Suppressor macrophage treated with lipopolysaccharide for 1 hour (primary cell): ENCODE measurements at regions not wholly inside any gene's neighbourhood (a gene's known extent, or its start where the extent isn't known, plus 50 kb on each side); places are given as distances from the start of the nearest gene placed in this dataset.
"Not testable (repeated sequence)": the region's sequence is repeated elsewhere in the genome, so short reads cannot be mapped to it uniquely, and the experiment has no call there.

Experiments used
- DNase-seq, 3 donors: peaks; one replicate each; pipeline ENCODE4 v3.0.0-alpha.2; 2020 to 2022

DNA sequence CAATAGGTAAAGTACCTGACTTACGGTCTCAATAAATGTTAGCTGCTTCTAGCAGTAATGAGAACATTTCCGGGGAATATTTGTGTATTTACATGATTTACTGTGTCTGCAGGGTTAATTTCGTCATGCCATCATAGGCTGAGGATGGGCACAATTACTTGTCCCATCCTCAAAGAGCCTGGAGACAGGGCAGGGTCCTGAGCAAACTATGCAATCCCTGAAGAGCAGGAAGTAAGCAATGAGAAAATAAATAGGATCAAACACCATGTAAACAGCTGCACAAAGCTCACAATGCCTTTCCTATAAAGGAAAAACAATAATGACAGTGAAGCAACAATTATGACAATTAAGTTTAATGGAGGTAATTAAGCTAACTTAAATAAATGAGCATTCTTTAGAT is 114.6 kb upstream of the FOXQ1 start:
- DNase-seq: no peak

DNA sequence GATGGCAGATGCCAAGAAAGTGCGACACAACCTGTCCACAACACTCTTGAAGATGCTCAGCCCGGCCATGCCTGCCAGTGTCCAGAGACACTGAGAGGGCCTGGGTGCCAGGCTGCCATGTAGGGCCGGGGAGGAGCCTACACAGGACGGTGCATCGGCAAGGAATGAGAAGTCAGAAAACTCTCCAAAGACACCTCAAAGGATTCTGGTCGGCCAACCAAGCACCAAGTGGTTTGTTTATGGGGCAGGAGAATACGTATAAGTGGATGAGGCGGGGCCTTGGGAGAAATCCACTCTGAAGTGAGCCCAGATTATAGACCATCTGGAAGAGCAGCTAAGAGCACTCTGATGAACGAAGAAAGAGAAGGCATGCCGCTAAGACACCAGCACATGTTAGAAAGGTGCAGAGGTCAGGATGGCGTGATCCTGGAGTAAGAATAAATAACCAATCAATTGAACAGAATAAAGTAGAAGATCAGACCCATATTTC is 120.7 kb upstream of the FOXQ1 start:
- no peak for DNase-seq

DNA sequence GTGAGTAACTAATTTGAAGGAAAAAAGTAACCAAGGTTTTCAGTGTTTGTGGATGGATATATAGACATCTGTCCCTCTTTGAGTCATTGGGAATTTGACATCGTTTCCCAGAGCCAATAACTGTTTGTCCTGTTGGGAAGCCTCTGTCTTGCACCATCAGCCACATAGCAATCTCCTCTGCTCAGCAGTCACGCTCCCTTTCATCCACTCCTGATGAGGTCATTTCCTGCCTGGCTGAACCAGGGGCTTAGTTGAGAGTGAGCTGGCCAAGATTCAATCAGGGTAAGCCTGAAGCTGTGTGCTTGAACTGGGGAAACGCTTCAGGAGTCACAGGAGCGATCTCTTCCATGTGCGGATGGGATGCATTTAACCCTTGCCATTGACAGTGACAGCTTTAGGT is 121.5 kb upstream of the FOXQ1 start:
- no peak for DNase-seq

DNA sequence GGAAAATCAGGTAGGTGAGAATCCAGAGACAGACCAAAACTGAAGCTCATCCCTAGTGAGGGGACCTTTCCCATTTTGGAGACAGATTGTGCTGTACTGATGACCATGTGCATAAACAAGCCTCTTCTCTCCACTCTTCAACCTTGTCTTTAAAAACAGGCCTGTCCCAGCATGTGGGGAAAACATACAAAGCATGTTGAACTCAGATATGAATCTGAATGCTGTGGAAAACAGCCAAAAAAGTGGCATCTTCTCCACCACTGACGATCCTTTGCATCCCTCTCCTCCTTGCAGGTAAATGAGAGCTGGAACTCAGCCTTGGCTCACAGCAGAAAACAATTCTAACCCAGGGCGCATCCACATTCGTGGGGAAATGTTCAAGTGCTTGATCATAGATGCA is 123.7 kb upstream of the FOXQ1 start:
- no peak for DNase-seq

DNA sequence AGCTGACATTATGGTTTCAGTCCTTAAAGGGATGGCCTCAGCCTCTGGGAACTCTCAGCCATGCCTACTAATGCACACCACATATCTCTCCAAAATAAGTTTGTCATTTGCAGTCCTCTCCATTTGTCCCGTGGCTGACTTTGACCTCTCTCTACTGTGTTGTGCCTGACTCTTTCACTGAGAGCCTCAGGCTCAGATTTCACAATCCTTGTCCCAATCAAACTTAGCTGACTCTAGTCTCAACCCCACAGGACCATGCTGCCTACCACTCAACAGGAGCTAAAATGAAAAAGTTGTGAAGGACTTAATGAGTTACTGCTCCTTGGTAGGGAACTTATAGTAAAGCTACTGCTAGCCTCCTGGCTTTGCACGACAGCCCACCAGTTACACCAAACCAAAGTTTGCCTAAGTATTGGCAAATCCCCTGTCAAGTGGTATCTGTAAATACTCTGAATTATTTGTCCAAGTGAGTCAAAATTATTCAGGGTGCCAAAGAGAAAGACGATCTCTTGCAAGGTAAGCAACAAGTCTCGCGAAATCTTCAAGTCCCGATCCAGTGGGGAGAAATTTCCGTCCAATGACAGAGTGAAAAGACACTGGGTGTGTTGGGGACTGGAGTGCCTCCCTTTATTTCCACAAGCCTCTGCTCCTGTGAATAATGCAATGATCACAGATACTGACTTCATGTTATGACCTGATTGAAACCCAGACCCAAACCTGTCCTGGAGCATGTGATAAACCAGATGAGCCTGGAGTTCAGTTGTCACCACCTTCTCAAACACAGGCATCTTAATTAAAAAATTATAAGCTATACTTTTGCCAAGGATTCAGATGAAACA is 124.4 kb upstream of the FOXQ1 start:
- DNase-seq: no peak

DNA sequence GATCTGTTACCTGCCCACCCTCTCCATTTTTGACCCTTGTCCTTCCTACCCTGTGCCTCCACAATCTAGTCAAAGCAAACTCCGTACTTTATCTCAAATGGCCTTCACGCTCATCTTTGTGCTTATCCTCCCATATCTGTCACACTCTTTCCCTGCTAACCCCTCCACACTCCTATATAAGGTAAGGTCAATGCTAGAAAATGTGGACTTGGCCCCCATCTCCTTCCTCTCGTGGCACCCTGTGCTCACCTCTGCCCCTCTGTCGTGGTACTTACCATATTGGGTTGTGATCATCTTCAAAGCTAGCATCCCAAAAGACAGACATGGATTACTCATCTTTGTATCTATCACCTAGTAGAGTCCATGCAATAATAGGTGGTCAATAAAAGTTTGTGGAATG is 127.6 kb upstream of the FOXQ1 start:
- DNase-seq: no peak

DNA sequence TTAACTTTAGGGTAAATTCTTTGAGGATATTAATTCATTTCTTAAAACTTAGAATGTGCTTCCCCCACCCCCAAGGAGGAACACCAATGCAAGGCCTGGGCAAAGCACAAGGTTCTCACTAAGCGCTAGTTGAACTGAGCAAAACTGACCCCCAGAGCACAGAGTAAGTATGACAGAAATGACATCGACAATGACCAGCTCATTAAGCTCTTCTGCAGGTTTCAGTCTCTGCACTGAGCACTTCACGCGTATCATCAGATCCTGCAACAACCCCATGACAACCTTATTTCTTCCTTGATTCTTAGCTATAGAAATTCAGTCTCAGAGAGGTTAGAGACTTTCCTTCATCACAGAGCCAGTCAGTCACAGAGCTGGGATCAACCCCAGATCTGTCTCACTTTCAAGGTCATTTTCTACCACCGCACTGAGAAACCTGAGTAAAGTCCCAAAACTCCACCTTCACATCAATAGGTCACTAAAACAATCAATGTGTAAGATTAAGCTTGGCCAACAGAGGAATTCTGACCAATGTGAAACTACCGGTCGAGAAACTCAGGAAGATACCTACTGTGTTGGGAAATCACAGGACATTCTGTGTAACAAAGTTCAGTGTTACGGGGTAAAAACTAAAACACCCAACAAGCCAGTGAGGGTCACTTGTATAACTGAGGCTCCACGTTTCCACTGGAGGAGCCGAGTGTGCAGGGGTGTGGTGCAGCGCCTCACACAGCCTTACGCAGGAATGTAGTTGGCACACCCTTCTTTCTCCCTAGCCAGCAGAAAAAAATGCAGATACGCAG is 129.0 kb upstream of the FOXQ1 start:
- DNase-seq: no peak

DNA sequence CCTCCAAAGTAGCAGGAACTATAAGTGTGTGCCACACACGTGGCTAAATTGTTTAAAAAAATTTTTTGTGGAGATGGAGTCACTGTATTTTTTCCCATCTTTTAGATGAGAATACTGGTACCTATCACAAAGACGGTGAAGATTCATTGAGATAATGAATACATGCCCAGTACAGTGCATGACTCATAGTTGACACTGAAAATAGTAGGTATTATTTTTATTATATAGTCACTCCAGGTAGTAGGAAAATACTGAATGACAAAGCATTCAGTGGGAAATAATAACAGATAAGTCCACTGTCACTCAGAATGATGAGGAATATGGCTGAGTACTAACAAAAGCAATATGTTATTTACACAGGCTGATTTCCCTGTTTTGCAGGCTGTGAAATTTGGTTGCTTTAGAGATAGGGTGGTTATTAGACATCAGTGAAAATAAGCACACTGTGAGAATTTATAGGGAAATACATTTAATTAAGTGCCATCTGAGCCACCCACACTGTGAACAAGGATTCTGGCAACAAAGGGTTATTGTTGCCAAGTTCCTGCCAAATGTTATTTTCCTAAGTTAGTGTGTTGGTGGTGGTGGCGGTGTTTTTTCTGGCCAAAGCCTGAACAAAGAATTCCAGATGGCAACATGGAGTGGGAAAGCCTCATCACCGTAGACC is 129.8 kb upstream of the FOXQ1 start:
- no peak for DNase-seq

DNA sequence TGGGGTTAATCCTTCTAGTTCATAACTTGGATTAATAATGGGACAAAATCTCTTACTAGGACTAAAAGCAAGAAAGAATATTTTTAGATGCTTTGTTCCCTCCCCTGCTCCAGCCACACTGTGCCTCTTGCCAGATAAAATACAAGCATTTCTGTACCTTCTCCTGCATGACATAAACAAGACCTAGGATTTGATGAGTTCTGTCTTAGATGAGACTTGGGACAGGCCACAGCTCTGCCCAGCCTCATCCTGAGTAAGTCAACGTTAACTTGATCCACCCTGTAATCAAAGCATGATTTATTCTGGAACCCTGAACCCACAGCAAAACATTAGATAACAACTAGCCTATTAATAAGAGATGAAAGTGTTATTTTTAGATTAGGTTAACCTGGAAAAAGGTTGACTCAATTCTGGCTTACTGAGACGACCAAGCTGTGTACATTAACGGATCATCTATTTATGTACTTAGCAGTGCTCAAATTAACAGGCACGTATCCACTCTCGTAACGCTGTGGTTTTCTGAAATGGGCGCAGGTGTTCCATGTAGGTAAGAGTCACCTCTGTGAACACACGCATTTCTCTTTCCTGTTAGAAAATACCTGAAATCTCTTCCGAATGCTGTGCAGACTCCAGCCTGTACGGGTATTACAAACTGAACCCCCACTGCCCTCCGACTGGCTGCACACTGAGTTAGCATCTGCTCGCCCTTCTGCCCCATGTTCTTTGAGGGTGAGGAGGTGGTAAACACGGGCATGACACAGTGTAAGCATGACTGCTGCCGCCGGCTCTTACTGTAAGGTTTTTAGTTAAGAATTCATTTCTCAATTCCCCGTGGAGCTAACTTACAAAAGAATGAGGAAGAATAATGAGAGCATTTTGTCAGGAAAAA is 132.1 kb upstream of the FOXQ1 start:
- DNase-seq: no peak

DNA sequence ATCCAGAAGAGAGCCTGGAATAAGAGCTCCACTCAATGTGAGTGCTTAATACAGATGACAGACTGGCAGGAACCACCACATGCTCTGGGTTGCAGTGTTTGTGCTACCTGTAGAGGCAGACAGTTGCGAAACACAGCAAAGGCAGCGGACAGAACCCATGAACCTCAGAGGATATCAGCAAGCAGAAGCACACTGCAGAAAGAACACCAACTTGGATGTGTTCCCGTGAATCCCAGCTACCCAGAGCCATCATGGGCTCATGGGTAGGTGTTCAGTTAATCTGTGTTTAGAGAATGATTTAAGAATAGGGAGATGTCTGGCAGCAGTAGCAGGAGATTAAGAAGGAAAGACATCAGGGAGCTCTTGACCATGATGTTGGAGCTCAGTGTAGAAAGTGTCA is 133.3 kb upstream of the FOXQ1 start:
- DNase-seq: no peak

DNA sequence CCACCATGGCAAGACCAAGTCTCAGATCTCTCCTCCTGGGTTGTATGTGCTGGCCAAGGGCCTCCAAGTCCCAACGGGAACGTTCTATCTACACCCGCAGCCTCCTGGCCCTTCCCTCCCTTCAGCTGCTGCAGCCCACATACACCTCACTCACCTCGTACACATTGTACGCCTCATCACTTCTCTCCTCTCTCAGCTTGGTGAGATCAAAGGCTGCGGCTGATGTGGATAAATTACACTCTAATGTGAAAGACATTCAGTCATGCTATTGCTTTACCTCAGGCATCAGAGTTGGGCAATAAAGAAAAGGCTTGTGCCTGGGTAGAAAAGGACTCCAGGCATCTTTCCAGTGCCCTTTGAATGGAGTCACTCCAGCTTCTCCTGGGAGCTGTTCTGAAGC is 135.3 kb upstream of the FOXQ1 start:
- no peak for DNase-seq

DNA sequence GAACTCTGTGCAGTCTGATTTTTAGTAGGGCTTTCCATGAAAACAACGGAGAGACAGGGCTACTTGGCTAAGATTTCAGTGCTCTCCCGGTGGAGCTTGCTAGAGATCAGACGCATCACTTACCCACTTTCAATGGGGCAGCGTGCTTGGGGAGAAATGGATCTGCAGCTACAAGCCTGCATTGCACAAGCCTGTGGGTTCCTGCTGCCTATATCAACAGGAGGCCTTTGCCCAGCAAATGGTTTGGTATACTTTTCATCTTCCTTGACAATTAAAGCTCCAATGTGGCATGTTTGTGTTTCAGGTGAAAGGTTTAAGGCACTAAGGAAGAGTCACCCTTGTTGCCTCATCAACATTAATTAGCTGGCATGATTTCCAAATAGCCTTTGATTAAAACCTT is 136.0 kb upstream of the FOXQ1 start:
- no peak for DNase-seq

DNA sequence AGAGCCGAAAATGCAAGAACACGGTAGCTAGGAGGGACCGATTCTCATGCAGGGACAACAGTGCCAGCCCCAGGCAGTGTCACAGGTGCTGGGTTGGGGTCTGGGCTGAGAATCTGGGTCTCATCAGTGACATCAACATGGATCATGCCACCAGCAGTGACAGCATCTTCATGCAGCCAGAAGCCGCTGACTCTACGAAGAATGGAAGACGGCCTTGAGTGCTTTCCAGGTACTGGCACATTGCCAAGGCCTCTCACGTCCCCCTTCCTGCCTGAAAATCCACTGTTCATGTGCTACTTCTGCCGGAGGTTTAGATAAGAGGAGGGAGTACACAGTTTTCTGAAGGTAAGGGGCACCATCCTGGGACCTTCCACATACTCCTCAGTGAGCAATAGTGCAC is 141.1 kb upstream of the FOXQ1 start:
- no peak for DNase-seq

DNA sequence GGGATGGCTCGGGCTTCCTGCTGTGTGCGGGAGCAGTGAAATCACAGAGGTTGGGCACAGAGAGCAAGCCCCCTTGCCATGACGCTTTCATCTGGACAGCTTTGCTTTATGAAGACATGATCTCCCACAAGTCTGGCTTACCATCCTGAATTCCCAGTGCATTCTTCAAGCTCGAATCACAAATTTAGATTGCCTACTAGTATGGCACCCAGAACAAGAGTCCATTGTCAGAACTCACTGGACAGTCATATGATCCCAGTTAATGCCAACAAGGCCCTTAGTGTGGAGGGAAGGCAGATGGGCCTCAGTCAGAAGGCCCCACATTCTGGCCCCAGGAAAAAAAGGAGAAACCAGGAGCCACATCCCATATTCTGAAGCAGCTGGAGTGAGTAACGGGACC is 147.3 kb upstream of the FOXQ1 start:
- no peak for DNase-seq

DNA sequence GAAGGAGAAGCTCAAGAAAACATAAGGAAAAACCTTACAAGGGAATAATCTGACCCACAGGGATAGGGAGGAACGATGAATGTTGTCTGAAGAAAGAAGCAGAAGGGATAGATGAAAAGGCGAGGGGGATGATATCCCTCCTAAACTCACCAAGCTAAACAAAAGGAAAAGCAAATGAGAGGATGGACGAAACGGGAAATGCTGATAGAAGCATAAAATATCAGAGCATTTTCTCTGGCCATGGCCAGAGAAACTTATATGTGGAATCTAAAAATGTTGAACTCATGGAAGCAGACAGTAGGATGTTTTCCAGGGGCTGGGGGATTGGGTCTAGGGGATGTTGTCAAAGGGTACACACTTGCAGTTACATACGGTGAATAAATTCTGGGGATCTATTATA is 148.4 kb upstream of the FOXQ1 start:
- no peak for DNase-seq

DNA sequence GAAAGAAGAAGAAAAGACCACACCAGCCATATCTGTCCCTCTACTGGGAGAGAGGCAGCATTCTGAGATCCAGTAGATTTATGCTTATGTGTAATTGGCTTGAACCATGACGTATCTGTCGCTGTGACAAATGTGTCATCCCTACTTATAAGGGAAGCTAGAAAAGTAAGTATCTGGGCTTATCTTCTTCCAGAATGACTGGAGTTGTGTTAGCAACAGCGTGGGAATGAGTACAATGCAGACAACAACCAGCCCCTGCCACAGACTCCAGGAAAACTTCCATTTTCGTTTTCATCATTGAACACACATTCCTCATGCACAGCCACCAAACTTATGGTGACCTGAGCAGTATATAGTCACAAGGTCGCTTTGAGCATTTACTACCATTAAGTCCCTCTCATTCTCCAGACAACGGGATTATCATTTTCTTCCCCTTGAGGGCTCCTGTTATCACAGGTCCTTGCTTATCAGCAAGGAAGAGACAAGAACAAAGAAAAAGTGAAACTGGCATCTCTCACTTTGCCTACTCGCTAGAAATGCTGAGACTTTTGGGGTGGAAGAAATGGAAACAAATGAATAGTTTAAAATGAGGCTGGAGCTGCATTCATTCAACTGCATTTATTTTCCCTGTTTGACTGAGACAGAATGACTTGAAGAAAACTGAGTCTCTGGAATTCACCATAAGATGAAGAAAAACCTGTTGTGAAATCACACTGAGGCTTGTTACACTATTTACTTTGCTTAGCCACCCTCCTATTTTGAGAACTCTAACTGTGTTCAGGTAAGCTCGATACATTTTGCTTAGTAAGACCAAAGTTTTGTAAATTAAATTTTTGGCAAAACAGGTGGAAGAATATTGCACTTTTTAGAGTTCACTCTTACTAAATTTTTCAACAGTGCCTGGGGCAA is 149.3 kb upstream of the FOXQ1 start:
- no peak for DNase-seq

DNA sequence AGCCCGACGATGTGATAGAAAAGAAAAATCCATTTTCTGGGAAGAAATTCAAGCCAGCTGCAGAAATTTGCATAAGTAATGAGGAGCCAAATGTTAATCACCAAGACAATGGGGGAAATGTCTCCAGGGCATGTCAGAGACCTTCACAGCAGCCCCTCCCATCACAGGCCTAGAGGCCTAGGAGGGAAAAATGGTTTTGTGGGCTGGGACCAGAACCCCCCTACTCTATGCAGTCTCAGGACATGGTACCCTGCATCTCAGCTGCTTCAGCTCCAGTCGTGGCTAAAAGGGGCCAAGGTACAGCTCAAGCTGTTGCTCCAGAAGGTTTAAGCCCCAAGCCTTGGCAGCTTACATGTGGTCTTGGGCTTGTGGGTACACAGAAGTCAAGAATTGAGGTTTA is 155.5 kb upstream of the FOXQ1 start:
- not testable (repeated sequence) for DNase-seq

DNA sequence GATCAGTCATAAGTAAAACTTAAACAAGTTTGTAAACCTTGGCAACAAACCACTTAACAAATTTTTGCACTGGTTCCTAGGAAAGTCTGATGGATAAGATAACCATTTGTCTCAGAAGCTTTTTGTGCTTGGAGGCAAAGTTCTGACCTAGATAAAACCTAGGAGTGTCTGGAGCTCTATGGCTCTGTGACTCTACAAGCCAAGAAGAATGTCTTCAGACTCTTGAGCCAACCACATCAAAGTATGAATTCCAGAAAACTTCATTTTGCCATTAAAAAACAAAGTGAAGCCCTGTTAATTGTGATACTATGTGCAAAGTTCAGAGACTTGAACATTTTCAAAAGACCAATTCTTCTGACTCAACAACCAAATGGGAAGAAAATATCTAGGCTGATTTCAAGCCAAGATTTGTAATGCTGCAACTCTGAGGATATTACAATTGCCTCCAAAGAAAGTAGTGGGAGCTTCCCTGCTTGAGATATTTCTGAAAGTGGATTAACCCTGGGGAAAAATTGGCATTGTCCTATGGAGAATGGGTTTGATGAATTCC is 158.1 kb upstream of the FOXQ1 start:
- no peak for DNase-seq

DNA sequence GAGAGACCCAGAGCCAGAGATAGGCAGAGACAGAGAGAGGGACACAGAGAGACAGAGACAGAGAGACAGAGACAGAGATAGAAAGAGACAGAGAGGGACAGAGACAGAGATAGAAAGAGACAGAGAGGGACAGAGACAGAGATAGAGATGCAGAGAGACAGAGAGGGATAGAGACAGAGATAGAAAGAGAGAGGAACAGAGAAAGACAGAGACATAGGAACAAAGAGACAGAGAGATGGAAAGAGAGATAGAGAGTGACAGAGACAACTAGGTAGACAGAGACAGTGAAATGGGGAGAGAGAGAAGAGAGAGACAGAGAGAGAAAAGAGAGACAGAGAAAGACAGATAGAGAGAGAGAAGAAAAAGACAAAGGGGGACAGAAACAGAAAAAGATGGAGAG is 165.4 kb upstream of the FOXQ1 start:
- DNase-seq: no peak

DNA sequence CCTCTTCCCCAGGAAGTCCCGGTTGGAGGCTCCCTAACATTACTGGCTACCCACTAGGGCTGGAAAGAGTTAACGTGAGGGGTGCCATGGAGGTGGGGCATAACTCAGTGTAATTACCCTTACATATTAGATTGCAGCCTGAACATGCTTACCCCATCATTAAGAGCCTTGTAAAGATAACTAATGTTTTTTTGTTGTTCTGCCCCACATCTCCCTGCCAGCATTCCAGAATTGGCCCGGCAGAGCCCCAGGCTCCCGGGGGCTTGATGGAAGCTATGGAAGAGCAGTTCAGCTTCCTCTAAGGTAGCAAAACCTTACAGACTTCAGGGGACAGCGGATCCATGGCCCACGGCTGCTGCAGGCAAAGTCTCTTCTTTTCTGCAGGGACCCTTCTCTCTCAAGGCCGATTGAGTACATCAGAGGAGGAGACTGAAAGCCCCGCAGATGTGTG is 166.1 kb upstream of the FOXQ1 start:
- no peak for DNase-seq
